Mammary epithelial cell (primary cell): ENCODE measurements at regions not wholly inside any gene's neighbourhood (a gene's known extent, or its start where the extent isn't known, plus 50 kb on each side); places are given as distances from the start of the nearest gene placed in this dataset.

Experiments
- EZH2 ChIP-seq: IDR thresholded peaks from 2 replicates; pipeline ENCODE4 v1.6.1; 2012; ENCODE audit warnings: low read length, inconsistent platforms, borderline replicate concordance
- TF ChIP-seq, protein P1 (sequence below), 2 donors: IDR thresholded peaks in 1 of 2; conservative IDR thresholded peaks in 1 of 2; 2 replicates each; pipeline ENCODE4 v1.5.1; 2011 to 2012; ENCODE audit warnings: inconsistent platforms in 2 of 2, low read length in 2 of 2, mild to moderate bottlenecking in 2 of 2, control low read depth in 1 of 2, low read depth in 1 of 2; ENCODE audit not compliant: insufficient read depth in 1 of 2; ENCODE audit errors: extremely low read depth in 1 of 2

DNA sequence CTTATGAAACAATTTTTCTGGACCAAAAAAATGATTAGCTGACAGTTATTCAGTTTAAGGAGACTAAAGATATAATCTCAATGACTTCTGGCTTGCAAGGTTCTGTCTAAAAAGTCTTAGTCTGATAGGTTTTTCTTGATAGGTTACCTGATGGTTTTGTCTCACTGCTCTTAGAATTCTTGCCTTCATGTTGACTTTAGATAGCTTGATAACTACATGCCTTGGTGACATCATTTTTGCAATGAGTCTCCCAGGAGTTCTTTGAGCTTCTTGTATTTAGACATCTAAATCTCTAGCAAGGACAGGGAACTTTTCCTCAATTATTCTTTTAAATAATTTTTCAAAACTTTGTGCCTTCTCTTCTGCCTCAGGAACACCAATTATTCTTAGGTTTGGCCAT lies 1965.3 kb downstream of the ARAP2 start:
- TF ChIP-seq, protein P1, sequence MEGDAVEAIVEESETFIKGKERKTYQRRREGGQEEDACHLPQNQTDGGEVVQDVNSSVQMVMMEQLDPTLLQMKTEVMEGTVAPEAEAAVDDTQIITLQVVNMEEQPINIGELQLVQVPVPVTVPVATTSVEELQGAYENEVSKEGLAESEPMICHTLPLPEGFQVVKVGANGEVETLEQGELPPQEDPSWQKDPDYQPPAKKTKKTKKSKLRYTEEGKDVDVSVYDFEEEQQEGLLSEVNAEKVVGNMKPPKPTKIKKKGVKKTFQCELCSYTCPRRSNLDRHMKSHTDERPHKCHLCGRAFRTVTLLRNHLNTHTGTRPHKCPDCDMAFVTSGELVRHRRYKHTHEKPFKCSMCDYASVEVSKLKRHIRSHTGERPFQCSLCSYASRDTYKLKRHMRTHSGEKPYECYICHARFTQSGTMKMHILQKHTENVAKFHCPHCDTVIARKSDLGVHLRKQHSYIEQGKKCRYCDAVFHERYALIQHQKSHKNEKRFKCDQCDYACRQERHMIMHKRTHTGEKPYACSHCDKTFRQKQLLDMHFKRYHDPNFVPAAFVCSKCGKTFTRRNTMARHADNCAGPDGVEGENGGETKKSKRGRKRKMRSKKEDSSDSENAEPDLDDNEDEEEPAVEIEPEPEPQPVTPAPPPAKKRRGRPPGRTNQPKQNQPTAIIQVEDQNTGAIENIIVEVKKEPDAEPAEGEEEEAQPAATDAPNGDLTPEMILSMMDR (conservative IDR thresholded peaks at IDR 0.05 in 1 of 2, IDR thresholded peaks at IDR 0.05 in 1 of 2; ENCODE audit: extremely low read depth in 1 of 2, insufficient read depth in 1 of 2, low read depth in 1 of 2, low read length in 2 of 2), result no peak
- TF ChIP-seq EZH2, result no peak
